ENCODE measurements at regions not wholly inside any gene's neighbourhood (a gene's known extent, or its start where the extent isn't known, plus 50 kb on each side); places are given as distances from the start of the nearest gene placed in this dataset.
"Not testable (repeated sequence)": the region's sequence is repeated elsewhere in the genome, so short reads cannot be mapped to it uniquely, and the experiment has no call there.

- no peak for DNase-seq (ENCODE audit: extremely low read depth, low read depth)
- no peak for TF ChIP-seq CTCF (IDR thresholded peaks at IDR 0.05; ENCODE audit: low read depth, low read length)
Observed at GRCh38 chr15:25251700-25252390, 187.0 kb downstream of the UBE3A start.

DNA sequence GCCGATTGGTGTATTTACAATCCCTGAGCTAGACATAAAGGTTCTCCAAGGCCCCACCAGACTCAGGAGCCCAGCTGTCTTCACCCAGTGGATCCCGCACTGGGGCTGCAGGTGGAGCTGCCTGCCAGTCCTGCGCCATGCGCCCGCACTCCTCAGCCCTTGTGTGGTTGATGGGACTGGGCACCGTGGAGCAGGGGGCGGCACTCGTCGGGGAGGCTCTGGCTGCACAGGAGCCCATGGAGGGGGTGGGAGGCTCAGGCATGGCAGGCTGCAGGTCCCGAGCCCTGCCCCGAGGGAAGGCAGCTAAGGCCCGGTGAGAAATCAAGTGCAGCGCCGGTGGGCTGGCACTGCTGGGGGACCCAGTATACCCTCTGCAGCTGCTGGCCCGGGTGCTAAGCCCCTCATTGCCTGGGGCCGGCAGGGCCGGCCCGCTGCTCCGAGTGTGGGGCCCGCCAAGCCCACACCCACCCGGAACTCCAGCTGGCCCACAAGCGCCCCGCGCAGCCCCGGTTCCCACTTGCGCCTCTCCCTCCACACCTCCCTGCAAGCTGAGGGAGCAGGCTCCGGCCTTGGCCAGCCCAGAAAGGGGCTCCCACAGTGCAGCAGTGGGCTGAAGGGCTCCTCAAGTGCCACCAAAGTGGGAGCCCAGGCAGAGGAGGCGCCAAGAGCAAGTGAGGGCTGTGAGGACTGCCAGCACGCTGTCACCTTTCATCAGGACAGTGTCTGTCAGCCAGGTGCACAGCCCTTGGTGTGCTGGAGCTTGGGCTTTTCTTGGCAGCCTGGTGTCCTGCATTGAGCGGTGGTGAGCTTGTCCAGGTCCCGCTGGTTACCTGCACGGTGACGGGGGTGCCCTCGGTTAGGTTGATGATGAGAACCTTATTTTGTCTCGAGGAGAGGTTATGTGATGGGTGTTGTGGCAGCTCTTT lies 185.5 kb downstream of the UBE3A start:
- DNase-seq (ENCODE audit: extremely low read depth, low read depth): not testable (repeated sequence)

- no peak for DNase-seq (ENCODE audit: extremely low read depth, low read depth)
- TF ChIP-seq CTCF (IDR thresholded peaks at IDR 0.05; ENCODE audit: low read depth, low read length): no peak
Observed at GRCh38 chr15:25268166-25268565, 170.7 kb downstream of the UBE3A start.
